ENCODE measurements at regions not wholly inside any gene's neighbourhood (a gene's known extent, or its start where the extent isn't known, plus 50 kb on each side); places are given as distances from the start of the nearest gene placed in this dataset.

DNA sequence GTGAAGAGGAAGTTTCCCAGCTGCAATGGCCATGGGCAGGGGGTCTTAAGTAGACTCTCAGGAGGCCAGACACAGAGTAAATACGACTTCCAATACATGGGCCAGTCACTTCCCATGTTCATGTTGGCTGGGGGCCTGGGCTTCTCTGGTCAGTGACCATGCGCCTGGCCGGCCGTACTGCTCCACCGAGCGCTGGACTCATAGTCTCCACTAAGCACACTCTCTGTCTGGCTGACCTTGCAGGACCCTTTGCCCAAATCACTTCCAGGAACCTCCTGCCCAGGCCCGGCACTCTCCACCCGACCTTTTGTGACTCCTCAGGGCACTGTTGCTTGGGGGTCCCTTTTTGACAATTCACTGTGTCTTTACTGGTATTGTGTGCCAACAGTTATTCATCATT, 69.3 kb downstream of the SOWAHC start:
- Mint-ChIP-seq H3K9me3 (ENCODE audit: unreplicated experiment) (no peaks in the 10 kb centered on the region), H3K27me3 (ENCODE audit: insufficient read depth, unreplicated experiment) (no peaks in the 10 kb centered on the region), H3K4me3 (ENCODE audit: unreplicated experiment) (no peak overlapping the region), H3K36me3 (ENCODE audit: insufficient read depth, unreplicated experiment) (no peaks in the 10 kb centered on the region), H3K27ac (ENCODE audit: low read depth, unreplicated experiment) (no peak overlapping the region), H3K4me1 (ENCODE audit: insufficient read depth, unreplicated experiment) (no peaks in the 10 kb centered on the region)
- intact Hi-C loops (cut with micrococcal nuclease), result no loop called here
- TF ChIP-seq, protein P1, sequence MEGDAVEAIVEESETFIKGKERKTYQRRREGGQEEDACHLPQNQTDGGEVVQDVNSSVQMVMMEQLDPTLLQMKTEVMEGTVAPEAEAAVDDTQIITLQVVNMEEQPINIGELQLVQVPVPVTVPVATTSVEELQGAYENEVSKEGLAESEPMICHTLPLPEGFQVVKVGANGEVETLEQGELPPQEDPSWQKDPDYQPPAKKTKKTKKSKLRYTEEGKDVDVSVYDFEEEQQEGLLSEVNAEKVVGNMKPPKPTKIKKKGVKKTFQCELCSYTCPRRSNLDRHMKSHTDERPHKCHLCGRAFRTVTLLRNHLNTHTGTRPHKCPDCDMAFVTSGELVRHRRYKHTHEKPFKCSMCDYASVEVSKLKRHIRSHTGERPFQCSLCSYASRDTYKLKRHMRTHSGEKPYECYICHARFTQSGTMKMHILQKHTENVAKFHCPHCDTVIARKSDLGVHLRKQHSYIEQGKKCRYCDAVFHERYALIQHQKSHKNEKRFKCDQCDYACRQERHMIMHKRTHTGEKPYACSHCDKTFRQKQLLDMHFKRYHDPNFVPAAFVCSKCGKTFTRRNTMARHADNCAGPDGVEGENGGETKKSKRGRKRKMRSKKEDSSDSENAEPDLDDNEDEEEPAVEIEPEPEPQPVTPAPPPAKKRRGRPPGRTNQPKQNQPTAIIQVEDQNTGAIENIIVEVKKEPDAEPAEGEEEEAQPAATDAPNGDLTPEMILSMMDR (IDR thresholded peaks at IDR 0.05; ENCODE audit: unreplicated experiment), result no peak
- no TSS peak for BruUV-seq (replicated peaks)
- DNase-seq (ENCODE audit: unreplicated experiment), result no peak
- ChIA-PET CTCF (no interaction called here), POLR2A (no interaction called here)

DNA sequence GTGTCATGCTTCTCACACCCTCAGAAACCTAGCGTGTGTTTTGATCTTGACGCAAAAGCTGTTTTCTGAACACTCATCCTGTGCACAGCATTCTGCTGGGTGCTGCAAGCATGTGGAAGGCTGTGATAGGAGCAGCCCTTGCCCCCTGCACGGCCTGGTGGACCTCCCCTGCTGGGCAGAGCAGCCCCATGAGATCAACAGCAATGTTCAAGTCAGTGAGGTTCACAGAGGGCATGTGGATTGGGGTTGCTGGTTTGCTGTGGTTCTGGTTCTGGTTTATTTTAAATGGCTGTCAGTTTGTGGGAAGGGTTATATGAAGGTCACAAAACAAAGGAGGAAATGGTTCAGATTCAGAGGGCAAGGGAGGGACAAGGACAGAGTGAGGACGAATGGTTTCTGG, 71.3 kb downstream of the SOWAHC start:
- intact Hi-C loops (cut with micrococcal nuclease), result no loop called here
- TF ChIP-seq, protein P1 (IDR thresholded peaks at IDR 0.05; ENCODE audit: unreplicated experiment), result no peak
- Mint-ChIP-seq H3K4me1 (ENCODE audit: insufficient read depth, unreplicated experiment) (no peaks in the 10 kb centered on the region), H3K27ac (ENCODE audit: low read depth, unreplicated experiment) (no peak overlapping the region), H3K27me3 (ENCODE audit: insufficient read depth, unreplicated experiment) (no peaks in the 10 kb centered on the region), H3K36me3 (ENCODE audit: insufficient read depth, unreplicated experiment) (no peaks in the 10 kb centered on the region), H3K9me3 (ENCODE audit: unreplicated experiment) (no peaks in the 10 kb centered on the region), H3K4me3 (ENCODE audit: unreplicated experiment) (no peak overlapping the region)
- BruUV-seq (replicated peaks), result no TSS peak
- DNase-seq (ENCODE audit: unreplicated experiment), result no peak
- ChIA-PET CTCF (interaction anchor here (0.6 kb wide), 1 partner anchor 32 kb away, joined by 4 read pairs; no protein-coding TSS in a partner anchor), POLR2A (no interaction called here)

DNA sequence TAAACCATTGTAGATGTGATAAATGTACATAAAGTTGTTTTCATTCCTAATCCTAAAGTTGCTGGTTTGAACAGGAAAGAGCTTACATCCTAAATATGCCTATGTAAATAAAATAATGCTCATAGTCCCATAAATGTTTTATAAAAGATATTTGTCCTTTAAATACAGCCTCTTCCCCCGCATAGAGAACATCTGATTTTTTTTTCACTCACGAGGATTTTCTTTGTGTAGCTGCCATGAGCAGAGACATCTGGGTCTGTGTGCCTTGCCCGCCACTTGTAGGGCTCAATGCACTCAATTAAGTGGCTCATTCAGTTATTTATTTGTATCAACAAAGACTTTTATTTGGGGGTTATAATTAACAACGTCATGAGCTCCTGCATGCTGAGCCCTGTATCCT, 72.8 kb downstream of the SOWAHC start:
- TF ChIP-seq, protein P1 (IDR thresholded peaks at IDR 0.05; ENCODE audit: unreplicated experiment), result no peak
- Mint-ChIP-seq H3K27me3 (ENCODE audit: insufficient read depth, unreplicated experiment) (no peaks in the 10 kb centered on the region), H3K9me3 (ENCODE audit: unreplicated experiment) (no peaks in the 10 kb centered on the region), H3K4me1 (ENCODE audit: insufficient read depth, unreplicated experiment) (no peaks in the 10 kb centered on the region), H3K27ac (ENCODE audit: low read depth, unreplicated experiment) (no peak overlapping the region), H3K4me3 (ENCODE audit: unreplicated experiment) (no peak overlapping the region), H3K36me3 (ENCODE audit: insufficient read depth, unreplicated experiment) (no peaks in the 10 kb centered on the region)
- ChIA-PET POLR2A (no interaction called here), CTCF (interaction anchor here (0.9 kb wide), 1 partner anchor 79 kb away, joined by 3 read pairs; no protein-coding TSS in a partner anchor)
- no TSS peak for BruUV-seq (replicated peaks)
- DNase-seq (ENCODE audit: unreplicated experiment), result no peak
- intact Hi-C loops (cut with micrococcal nuclease), result no loop called here

DNA sequence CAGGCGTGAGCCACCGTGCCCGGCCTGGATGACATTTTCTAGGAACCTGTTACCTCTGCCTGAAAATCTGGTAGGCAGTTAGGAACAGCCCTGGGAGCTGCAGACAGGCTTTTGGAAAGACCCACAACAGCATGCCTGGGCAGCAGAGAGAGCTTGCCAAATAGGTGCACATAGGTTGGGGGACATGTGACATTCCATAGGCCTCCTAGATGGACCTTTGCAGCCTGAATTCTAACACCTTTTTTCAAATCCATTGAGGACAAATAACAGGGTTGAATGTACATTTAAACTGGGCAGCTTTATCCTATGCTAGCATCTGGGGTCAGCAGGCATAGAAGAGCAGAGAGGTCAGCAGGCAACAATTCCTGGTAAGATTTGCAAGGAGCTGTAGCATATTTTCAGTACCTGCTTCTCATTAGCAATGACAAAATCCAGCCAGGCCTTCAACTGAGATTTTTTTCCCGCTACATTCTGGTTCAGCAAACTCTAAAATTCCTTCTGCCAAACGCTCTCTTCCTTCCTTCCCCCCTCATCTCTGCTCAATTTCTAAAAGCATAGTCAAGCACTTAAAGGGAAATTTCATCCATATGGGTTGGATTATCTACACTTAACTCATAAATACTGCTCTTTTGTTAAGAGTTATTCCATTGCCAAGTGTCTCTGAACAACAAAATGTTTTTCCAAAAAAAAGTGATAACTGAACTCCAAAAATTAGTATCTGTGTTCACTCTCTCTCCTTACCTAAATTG, 75.2 kb downstream of the SOWAHC start:
- Mint-ChIP-seq H3K4me3 (ENCODE audit: unreplicated experiment) (no peak overlapping the region), H3K9me3 (ENCODE audit: unreplicated experiment) (no peaks in the 10 kb centered on the region), H3K27ac (ENCODE audit: low read depth, unreplicated experiment) (no peak overlapping the region), H3K4me1 (ENCODE audit: insufficient read depth, unreplicated experiment) (peaks cover 8% of the 10 kb centered on the region), H3K36me3 (ENCODE audit: insufficient read depth, unreplicated experiment) (no peaks in the 10 kb centered on the region), H3K27me3 (ENCODE audit: insufficient read depth, unreplicated experiment) (no peaks in the 10 kb centered on the region)
- intact Hi-C loops (cut with micrococcal nuclease), result no loop called here
- TF ChIP-seq, protein P1 (IDR thresholded peaks at IDR 0.05; ENCODE audit: unreplicated experiment), result no peak
- CTCF ChIA-PET, result interaction anchor here (1.1 kb wide), 1 partner anchor 9 kb away, joined by 3 read pairs; no protein-coding TSS in a partner anchor
- POLR2A ChIA-PET, result interaction anchor here (0.6 to 1.4 kb wide), 3 partner anchors 10 to 564 kb away, joined by 3 to 4 read pairs (median 3); no protein-coding TSS in a partner anchor
- no TSS peak for BruUV-seq (replicated peaks)
- DNase-seq (ENCODE audit: unreplicated experiment), result no peak

Data from MCF 10A (cell line).